CD14-positive monocyte (primary cell): ENCODE measurements at regions not wholly inside any gene's neighbourhood (a gene's known extent, or its start where the extent isn't known, plus 50 kb on each side); places are given as distances from the start of the nearest gene placed in this dataset.
A peak's percentile ranks its signal among the peaks of the same experiment; 100 is the strongest.

Experiments
- DNase-seq, 3 donors: peaks; one replicate each; pipeline ENCODE4 v3.0.0-alpha.2; 2011 to 2022
- H2AFZ ChIP-seq: 2 replicates; pipeline ENCODE4 v1.6.0; 2012; ENCODE audit warnings: mild to moderate bottlenecking, low read depth, low read length, inconsistent platforms; ENCODE audit not compliant: insufficient read depth, poor library complexity, severe bottlenecking
- H3K27ac ChIP-seq, 2 donors: 1 replicate in 1 of 2; 2 replicates in 1 of 2; pipeline ENCODE4 v1.5.1; 2012 to 2013; ENCODE audit warnings: low read length in 2 of 2, control low read depth in 1 of 2, inconsistent platforms in 1 of 2, low read depth in 1 of 2, mild to moderate bottlenecking in 1 of 2
- H3K27me3 ChIP-seq, 2 donors: one replicate each; pipeline versions ENCODE4 v1.6.0 to v1.6.1; 2011 to 2013; ENCODE audit warnings: low read length in 2 of 2; ENCODE audit not compliant: control insufficient read depth in 2 of 2, insufficient read depth in 2 of 2
- H3K36me3 ChIP-seq, 2 donors: replicated peaks in 1 of 2; 1 replicate in 1 of 2; 2 replicates in 1 of 2; pipeline versions ENCODE4 v1.5.1 to v1.6.1; 2012 to 2013; ENCODE audit warnings: low read length in 2 of 2, control low read depth in 1 of 2, inconsistent platforms in 1 of 2, mild to moderate bottlenecking in 1 of 2; ENCODE audit not compliant: insufficient read depth in 2 of 2, control insufficient read depth in 1 of 2
- H3K4me1 ChIP-seq, 2 donors: 1 replicate in 1 of 2; 2 replicates in 1 of 2; pipeline versions ENCODE4 v1.5.1 to v1.6.1; 2012 to 2013; ENCODE audit warnings: low read length in 2 of 2, control low read depth in 1 of 2, inconsistent platforms in 1 of 2, mild to moderate bottlenecking in 1 of 2, moderate library complexity in 1 of 2; ENCODE audit not compliant: insufficient read depth in 2 of 2, control insufficient read depth in 1 of 2
- H3K4me2 ChIP-seq: replicated peaks from 2 replicates; pipeline ENCODE3; 2012; ENCODE audit warnings: low read length, moderate library complexity, mild to moderate bottlenecking; ENCODE audit not compliant: poor library complexity, severe bottlenecking; ENCODE audit errors: extremely low read depth
- H3K4me3 ChIP-seq, 3 experiments: fragments of 200-600 bp in 1 of 3; sonication (generic) in 1 of 3; replicated peaks in 1 of 3; 1 replicate in 2 of 3; 2 replicates in 1 of 3; pipeline ENCODE4 v1.5.1; 2011 to 2013; ENCODE audit warnings: low read length in 3 of 3, mild to moderate bottlenecking in 3 of 3, control low read depth in 2 of 3, low read depth in 2 of 3, inconsistent platforms in 1 of 3, moderate library complexity in 1 of 3
- H3K79me2 ChIP-seq: 2 replicates; pipeline ENCODE4 v1.6.0; 2012; ENCODE audit warnings: mild to moderate bottlenecking, control low read depth, inconsistent platforms, low read length, moderate library complexity; ENCODE audit not compliant: insufficient read depth
- H3K9ac ChIP-seq: 2 replicates; pipeline ENCODE4 v1.6.0; 2017; ENCODE audit warnings: low read length, mild to moderate bottlenecking; ENCODE audit not compliant: insufficient read depth, poor library complexity, severe bottlenecking
- H3K9me3 ChIP-seq, 2 donors: replicated peaks in 1 of 2; 1 replicate in 1 of 2; 2 replicates in 1 of 2; pipeline versions ENCODE4 v1.5.1 to v1.6.1; 2012 to 2013; ENCODE audit warnings: low read length in 2 of 2, control low read depth in 1 of 2; ENCODE audit not compliant: control insufficient read depth in 1 of 2, insufficient read depth in 1 of 2
- H4K20me1 ChIP-seq: 2 replicates; pipeline ENCODE4 v1.6.0; 2012; ENCODE audit warnings: mild to moderate bottlenecking, low read length, control low read depth, moderate library complexity; ENCODE audit not compliant: insufficient read depth
- H3K27ac Mint-ChIP-seq, 7 donors: one replicate each; pipeline ENCODE4 v1.8.0; 2020; ENCODE audit warnings: mild to moderate bottlenecking in 7 of 7, mixed read lengths in 7 of 7, moderate library complexity in 6 of 7, inconsistent platforms in 2 of 7
- H3K27me3 Mint-ChIP-seq, 3 donors: one replicate each; pipeline ENCODE4 v1.8.0; 2021 to 2022; ENCODE audit warnings: low read depth in 3 of 3, mild to moderate bottlenecking in 3 of 3, mixed read lengths in 3 of 3, moderate library complexity in 3 of 3, inconsistent platforms in 1 of 3
- H3K36me3 Mint-ChIP-seq, 2 donors: one replicate each; pipeline ENCODE4 v1.8.0; 2020; ENCODE audit warnings: mixed read lengths in 2 of 2, inconsistent platforms in 1 of 2, mild to moderate bottlenecking in 1 of 2
- H3K4me1 Mint-ChIP-seq: one replicate; pipeline ENCODE4 v1.8.0; 2020; ENCODE audit warnings: mild to moderate bottlenecking, mixed read lengths
- H3K4me3 Mint-ChIP-seq, 2 donors: one replicate each; pipeline ENCODE4 v1.8.0; 2020; ENCODE audit warnings: mild to moderate bottlenecking in 2 of 2, mixed read lengths in 2 of 2, moderate library complexity in 1 of 2
- H3K9me3 Mint-ChIP-seq, 7 donors: one replicate each; pipeline ENCODE4 v1.8.0; 2020 to 2022; ENCODE audit warnings: mixed read lengths in 7 of 7, mild to moderate bottlenecking in 6 of 7, moderate library complexity in 6 of 7, inconsistent platforms in 2 of 7
- WGBS: methylation state at CpG from one replicate; pipeline ENCODE4 v1.1.5; 2013; ENCODE audit warnings: missing lambda C conversion rate; ENCODE audit not compliant: insufficient coverage; 5-methylcytosine and 5-hydroxymethylcytosine counted together
- intact Hi-C, 2 donors: fragments of 100-400 bp; cut with micrococcal nuclease; formaldehyde crosslinking; loops; one replicate each; pipeline versions ENCODE4 v1.15.0 to v1.15.1; 2023
- TF ChIP-seq, protein P1 (sequence below): fragments of 200-600 bp; IDR thresholded peaks from one replicate; pipeline ENCODE4 v1.8.0; 2022; ENCODE audit warnings: antibody characterized with exemption, mild to moderate bottlenecking

- Mint-ChIP-seq H3K27me3 (peaks cover 0 to 1% (median 0%) of the 10 kb centered on the region in 3 donors), H3K27ac (peak overlapping the region; percentile 74 to 93 (median 90)), H3K36me3 (peaks cover 7 to 21% of the 10 kb centered on the region in 2 donors), H3K4me3 (no peak overlapping the region), H3K9me3 (peaks cover 20 to 28% (median 21%) of the 10 kb centered on the region in 7 donors), H3K4me1 (peaks cover 51% of the 10 kb centered on the region)
- DNase-seq = peak; percentile 83 to 90 (median 85)
- Histone ChIP-seq H3K4me3 (no peak overlapping the region), H3K27ac (peak overlapping the region; percentile 22 to 82), H3K4me1 (peaks cover 50 to 55% of the 10 kb centered on the region in 2 donors), H3K9me3 (peaks cover 16 to 20% of the 10 kb centered on the region in 2 donors), H3K9ac (no peak overlapping the region), H3K4me2 (no peak overlapping the region), H2AFZ (no peak overlapping the region), H4K20me1 (no peaks in the 10 kb centered on the region), H3K36me3 (no peaks in the 10 kb centered on the region), H3K79me2 (no peaks in the 10 kb centered on the region), H3K27me3 (no peaks in the 10 kb centered on the region)
- 25% methylated on average over 4 of the region's 4 CpGs for WGBS
- TF ChIP-seq, protein P1, sequence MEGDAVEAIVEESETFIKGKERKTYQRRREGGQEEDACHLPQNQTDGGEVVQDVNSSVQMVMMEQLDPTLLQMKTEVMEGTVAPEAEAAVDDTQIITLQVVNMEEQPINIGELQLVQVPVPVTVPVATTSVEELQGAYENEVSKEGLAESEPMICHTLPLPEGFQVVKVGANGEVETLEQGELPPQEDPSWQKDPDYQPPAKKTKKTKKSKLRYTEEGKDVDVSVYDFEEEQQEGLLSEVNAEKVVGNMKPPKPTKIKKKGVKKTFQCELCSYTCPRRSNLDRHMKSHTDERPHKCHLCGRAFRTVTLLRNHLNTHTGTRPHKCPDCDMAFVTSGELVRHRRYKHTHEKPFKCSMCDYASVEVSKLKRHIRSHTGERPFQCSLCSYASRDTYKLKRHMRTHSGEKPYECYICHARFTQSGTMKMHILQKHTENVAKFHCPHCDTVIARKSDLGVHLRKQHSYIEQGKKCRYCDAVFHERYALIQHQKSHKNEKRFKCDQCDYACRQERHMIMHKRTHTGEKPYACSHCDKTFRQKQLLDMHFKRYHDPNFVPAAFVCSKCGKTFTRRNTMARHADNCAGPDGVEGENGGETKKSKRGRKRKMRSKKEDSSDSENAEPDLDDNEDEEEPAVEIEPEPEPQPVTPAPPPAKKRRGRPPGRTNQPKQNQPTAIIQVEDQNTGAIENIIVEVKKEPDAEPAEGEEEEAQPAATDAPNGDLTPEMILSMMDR = no peak
- intact Hi-C loops = loop anchor here in 1 of 2 donors (5.0 kb wide), 1 partner anchor 40 kb away; no protein-coding TSS in a partner anchor
These were observed 139.1 kb downstream of the CDH26 start for GRCh38 chr20:60097285-60097684.

GRCh38 chr20:60100780-60101179, 142.6 kb downstream of the CDH26 start:
- Histone ChIP-seq H3K9ac (no peak overlapping the region), H2AFZ (peak overlapping the region; percentile 43), H3K27ac (peak overlapping the region in 1 of 2 donors; percentile 83), H3K36me3 (no peaks in the 10 kb centered on the region), H3K9me3 (peaks cover 0 to 5% of the 10 kb centered on the region in 2 donors), H4K20me1 (no peaks in the 10 kb centered on the region), H3K79me2 (no peaks in the 10 kb centered on the region), H3K4me1 (peaks cover 69 to 80% of the 10 kb centered on the region in 2 donors), H3K27me3 (no peaks in the 10 kb centered on the region), H3K4me3 (peak overlapping the region in 1 of 3 experiments; percentile 36), H3K4me2 (peak overlapping the region; percentile 43)
- peak overlapping the region; percentile 68 to 93 (median 83) for H3K27ac Mint-ChIP-seq
- peaks cover 0 to 12% of the 10 kb centered on the region in 2 donors for H3K36me3 Mint-ChIP-seq
- TF ChIP-seq, protein P1 = no peak
- DNase-seq = no peak
- WGBS = 55% methylated on average over 4 of the region's 5 CpGs
- peaks cover 0 to 1% (median 0%) of the 10 kb centered on the region in 3 donors for H3K27me3 Mint-ChIP-seq
- peaks cover 74% of the 10 kb centered on the region for H3K4me1 Mint-ChIP-seq
- peaks cover 0 to 9% (median 7%) of the 10 kb centered on the region in 7 donors for H3K9me3 Mint-ChIP-seq
- peak overlapping the region in 1 of 2 donors; percentile 59 for H3K4me3 Mint-ChIP-seq
- intact Hi-C loops = loop anchor here in 1 of 2 donors (5.0 kb wide), 1 partner anchor 37 kb away; no protein-coding TSS in a partner anchor
